Breast epithelium (tissue), 3 donors: ENCODE measurements at regions not wholly inside any gene's neighbourhood (a gene's known extent, or its start where the extent isn't known, plus 50 kb on each side); places are given as distances from the start of the nearest gene placed in this dataset.

Experiments used
- CTCF ChIP-seq, 3 donors: fragments of 450-650 bp; IDR thresholded peaks; one replicate each; pipeline ENCODE4 v1.5.1; 2016 to 2017; ENCODE audit warnings: antibody characterized with exemption in 3 of 3, mild to moderate bottlenecking in 3 of 3, moderate library complexity in 3 of 3
- POLR2A ChIP-seq: fragments of 450-650 bp; IDR thresholded peaks from one replicate; pipeline ENCODE4 v1.6.1; 2016; ENCODE audit warnings: antibody characterized with exemption, mild to moderate bottlenecking, moderate library complexity
- POLR2AphosphoS5 ChIP-seq, 3 donors: sonication (generic); formaldehyde crosslinking; IDR thresholded peaks; one replicate each; pipeline ENCODE4 v1.6.1; 2017; ENCODE audit warnings: antibody characterized with exemption in 3 of 3

- TF ChIP-seq POLR2A (no peak), CTCF (IDR thresholded peaks at IDR 0.05) (no peak), POLR2AphosphoS5 (IDR thresholded peaks at IDR 0.05) (no peak)
Measured at GRCh38 chr1:219313961-219314360, 140.3 kb downstream of the LYPLAL1 start.
